GM12878 (cell line): ENCODE measurements at regions not wholly inside any gene's neighbourhood (a gene's known extent, or its start where the extent isn't known, plus 50 kb on each side); places are given as distances from the start of the nearest gene placed in this dataset.

Experiments
- ATAC-seq: fragments of 200-7000 bp; cut with Tn5 transposase; 3 replicates; pipeline ENCODE4 v1.9.1; 2020; ENCODE audit warnings: mild to moderate bottlenecking, moderate library complexity
- BruUV-seq: library from RNA; stranded (reverse); fragments of 400-500 nt; replicated peaks from 2 replicates; lab custom pipeline; 2021; lab: Mats Ljungman, UMichigan
- CTCF ChIA-PET: fragments of 300-600 bp; sonication (Branson Sonifier 250); formaldehyde crosslinking; extraction: SDS; loops from one replicate; lab custom pipeline; 2021; ENCODE audit warnings: inconsistent platforms; lab: Yijun Ruan, JAX
- POLR2A ChIA-PET: fragments of 350-600 bp; formaldehyde crosslinking; extraction: SDS; loops from one replicate; lab custom pipeline; 2021; ENCODE audit warnings: inconsistent platforms; lab: Charles Lee
- RAD21 ChIA-PET: fragments of 300-600 bp; sonication (Branson Sonifier 250); formaldehyde crosslinking; loops from one replicate; lab custom pipeline; 2023; ENCODE audit warnings: antibody characterized with exemption; ENCODE audit not compliant: unreplicated experiment; lab: Charles Lee
- SMC1A ChIA-PET: fragments of 300-600 bp; sonication (Branson Sonifier 250); formaldehyde crosslinking; loops from one replicate; lab custom pipeline; 2023; ENCODE audit not compliant: unreplicated experiment, uncharacterized antibody; lab: Charles Lee
- DNase-seq: peaks from one replicate; pipeline ENCODE4 v3.0.0-alpha.2; 2011; ENCODE audit warnings: low read depth, low spot score
- FAIRE-seq: peaks from 3 replicates; lab custom pipeline; 2011; peaks lifted over from hg19 to GRCh38; lab: Jason Lieb, UNC
- H2AFZ ChIP-seq: 2 replicates; pipeline ENCODE4 v1.6.0; 2011; ENCODE audit warnings: low read depth, low read length, control low read depth; ENCODE audit not compliant: control insufficient read depth
- H3K27ac ChIP-seq: 2 replicates; pipeline ENCODE4 v1.5.1; 2011; ENCODE audit warnings: control low read depth; ENCODE audit not compliant: control insufficient read depth, insufficient read depth
- H3K27me3 ChIP-seq, 2 experiments: replicated peaks in 1 of 2; 2 replicates each; pipeline versions ENCODE4 v1.6.0 to v1.6.1; 2011; ENCODE audit warnings: low read length in 1 of 2; ENCODE audit not compliant: control insufficient read depth in 2 of 2, insufficient read depth in 2 of 2
- H3K36me3 ChIP-seq, 2 experiments: 2 replicates each; pipeline ENCODE4 v1.5.1; 2011; ENCODE audit warnings: low read length in 1 of 2; ENCODE audit not compliant: control insufficient read depth in 2 of 2, insufficient read depth in 2 of 2
- H3K4me1 ChIP-seq: 2 replicates; pipeline ENCODE4 v1.6.1; 2011; ENCODE audit warnings: mild to moderate bottlenecking, low read length, moderate library complexity, mixed read lengths; ENCODE audit not compliant: control insufficient read depth, insufficient read depth
- H3K4me2 ChIP-seq: 2 replicates; pipeline ENCODE4 v1.6.0; 2011; ENCODE audit warnings: control low read depth; ENCODE audit not compliant: control insufficient read depth, insufficient read depth
- H3K4me3 ChIP-seq: fragments of 200-600 bp; sonication (generic); 2 replicates; pipeline ENCODE4 v1.5.1; 2016
- H3K79me2 ChIP-seq: 2 replicates; pipeline ENCODE4 v1.6.0; 2011; ENCODE audit warnings: low read length; ENCODE audit not compliant: control insufficient read depth, insufficient read depth
- H3K9ac ChIP-seq: 2 replicates; pipeline ENCODE4 v1.8.0; 2011; ENCODE audit warnings: low read length, control low read depth, mixed read lengths; ENCODE audit not compliant: control insufficient read depth, insufficient read depth
- H3K9me3 ChIP-seq: replicated peaks from 3 replicates; pipeline ENCODE4 v1.5.1; 2011; ENCODE audit warnings: mild to moderate bottlenecking, low read length; ENCODE audit not compliant: control insufficient read depth, insufficient read depth
- H4K20me1 ChIP-seq: 2 replicates; pipeline ENCODE4 v1.6.0; 2011; ENCODE audit not compliant: control insufficient read depth, insufficient read depth
- ATF7 ChIP-seq: fragments of 450-650 bp; IDR thresholded peaks from 2 replicates; pipeline ENCODE4 v1.6.1; 2016; ENCODE audit warnings: low read depth, mild to moderate bottlenecking
- BRCA1 ChIP-seq: IDR thresholded peaks from 2 replicates; pipeline ENCODE4 v1.6.1; 2011; ENCODE audit warnings: low read depth, low read length, improper control_type of control experiment
- JUND ChIP-seq: IDR thresholded peaks from 2 replicates; pipeline ENCODE4 v1.6.1; 2012; ENCODE audit warnings: low read depth, mild to moderate bottlenecking, low read length, improper control_type of control experiment, moderate library complexity
- NFYB ChIP-seq: IDR thresholded peaks from 2 replicates; pipeline ENCODE4 v1.6.1; 2011; ENCODE audit warnings: low read depth, mild to moderate bottlenecking, low read length, improper control_type of control experiment, moderate library complexity; ENCODE audit not compliant: insufficient read depth
- PAX8 ChIP-seq: fragments of 450-650 bp; IDR thresholded peaks from 2 replicates; pipeline ENCODE4 v1.6.1; 2017; ENCODE audit warnings: mild to moderate bottlenecking, moderate library complexity
- POU2F2 ChIP-seq: IDR thresholded peaks from 3 replicates; pipeline ENCODE4 v1.6.1; 2011; ENCODE audit warnings: low read depth, mild to moderate bottlenecking, low read length, borderline replicate concordance
- SREBF2 ChIP-seq: IDR thresholded peaks from 2 replicates; pipeline ENCODE4 v1.6.1; 2012; ENCODE audit warnings: mild to moderate bottlenecking, low read length
- SUZ12 ChIP-seq: fragments of 200-600 bp; sonication (generic); IDR thresholded peaks from one replicate; pipeline ENCODE4 v1.6.1; 2018; ENCODE audit warnings: antibody characterized with exemption, mild to moderate bottlenecking; ENCODE audit not compliant: unreplicated experiment
- TARDBP ChIP-seq: IDR thresholded peaks from 2 replicates; pipeline ENCODE4 v1.6.1; 2016; ENCODE audit warnings: borderline replicate concordance
- in situ Hi-C: fragments of 300-500 bp; cut with MboI; formaldehyde crosslinking; loops from 9 replicates; pipeline ENCODE4 v1.14.3; 2018; ENCODE audit warnings: mixed read lengths
- intact Hi-C: fragments of 100-400 bp; cut with micrococcal nuclease; formaldehyde crosslinking; loops from one replicate; pipeline ENCODE4 v1.14.2; 2022; ENCODE audit not compliant: unreplicated experiment
- TF ChIP-seq, protein P1 (sequence below): fragments of 450-650 bp; IDR thresholded peaks from 2 replicates; pipeline ENCODE4 v1.6.1; 2017; ENCODE audit warnings: mild to moderate bottlenecking, moderate library complexity

DNA sequence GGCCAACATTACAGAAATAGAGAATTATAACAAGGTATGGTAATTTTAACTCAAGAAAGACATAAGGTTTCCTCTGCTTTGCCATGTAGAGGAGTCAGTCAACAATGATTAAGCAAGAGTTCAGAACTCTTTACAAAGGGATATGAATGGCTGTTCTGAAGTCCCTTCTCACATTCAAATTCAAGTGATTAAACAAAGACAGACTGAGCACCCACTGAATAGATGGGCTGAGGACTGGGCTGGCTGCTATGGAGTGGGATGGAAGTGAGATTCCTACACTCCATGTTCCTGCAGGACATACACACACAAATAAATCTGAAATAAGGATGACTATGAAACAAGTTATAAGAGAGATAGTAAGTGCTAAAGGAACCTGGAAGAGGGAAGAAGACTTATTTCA, 199.0 kb upstream of the GRIP1 start:
- ChIA-PET RAD21 (no interaction called here), CTCF (interaction anchor here (1.0 kb wide), 1 partner anchor 19 kb away, joined by 3 read pairs; no protein-coding TSS in a partner anchor), POLR2A (no interaction called here), SMC1A (no interaction called here)
- no peaks in the 10 kb centered on the region for H3K4me1 ChIP-seq
- FAIRE-seq: no peak
- no peak overlapping the region for H3K4me3 ChIP-seq
- in situ Hi-C loops (no loop called here), intact Hi-C loops (no loop called here)
- H3K79me2 ChIP-seq: no peaks in the 10 kb centered on the region
- no TSS peak for BruUV-seq
- TF ChIP-seq TARDBP: no peak
- no peak for TF ChIP-seq SUZ12
- no peak for TF ChIP-seq SREBF2
- no peak for TF ChIP-seq PAX8
- TF ChIP-seq NFYB: no peak
- TF ChIP-seq JUND: no peak
- TF ChIP-seq ATF7: no peak
- no peak for TF ChIP-seq POU2F2
- TF ChIP-seq, protein P1, sequence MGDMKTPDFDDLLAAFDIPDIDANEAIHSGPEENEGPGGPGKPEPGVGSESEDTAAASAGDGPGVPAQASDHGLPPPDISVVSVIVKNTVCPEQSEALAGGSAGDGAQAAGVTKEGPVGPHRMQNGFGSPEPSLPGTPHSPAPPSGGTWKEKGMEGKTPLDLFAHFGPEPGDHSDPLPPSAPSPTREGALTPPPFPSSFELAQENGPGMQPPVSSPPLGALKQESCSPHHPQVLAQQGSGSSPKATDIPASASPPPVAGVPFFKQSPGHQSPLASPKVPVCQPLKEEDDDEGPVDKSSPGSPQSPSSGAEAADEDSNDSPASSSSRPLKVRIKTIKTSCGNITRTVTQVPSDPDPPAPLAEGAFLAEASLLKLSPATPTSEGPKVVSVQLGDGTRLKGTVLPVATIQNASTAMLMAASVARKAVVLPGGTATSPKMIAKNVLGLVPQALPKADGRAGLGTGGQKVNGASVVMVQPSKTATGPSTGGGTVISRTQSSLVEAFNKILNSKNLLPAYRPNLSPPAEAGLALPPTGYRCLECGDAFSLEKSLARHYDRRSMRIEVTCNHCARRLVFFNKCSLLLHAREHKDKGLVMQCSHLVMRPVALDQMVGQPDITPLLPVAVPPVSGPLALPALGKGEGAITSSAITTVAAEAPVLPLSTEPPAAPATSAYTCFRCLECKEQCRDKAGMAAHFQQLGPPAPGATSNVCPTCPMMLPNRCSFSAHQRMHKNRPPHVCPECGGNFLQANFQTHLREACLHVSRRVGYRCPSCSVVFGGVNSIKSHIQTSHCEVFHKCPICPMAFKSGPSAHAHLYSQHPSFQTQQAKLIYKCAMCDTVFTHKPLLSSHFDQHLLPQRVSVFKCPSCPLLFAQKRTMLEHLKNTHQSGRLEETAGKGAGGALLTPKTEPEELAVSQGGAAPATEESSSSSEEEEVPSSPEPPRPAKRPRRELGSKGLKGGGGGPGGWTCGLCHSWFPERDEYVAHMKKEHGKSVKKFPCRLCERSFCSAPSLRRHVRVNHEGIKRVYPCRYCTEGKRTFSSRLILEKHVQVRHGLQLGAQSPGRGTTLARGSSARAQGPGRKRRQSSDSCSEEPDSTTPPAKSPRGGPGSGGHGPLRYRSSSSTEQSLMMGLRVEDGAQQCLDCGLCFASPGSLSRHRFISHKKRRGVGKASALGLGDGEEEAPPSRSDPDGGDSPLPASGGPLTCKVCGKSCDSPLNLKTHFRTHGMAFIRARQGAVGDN: no peak
- no peak for TF ChIP-seq BRCA1
- H3K36me3 ChIP-seq: no peaks in the 10 kb centered on the region
- H2AFZ ChIP-seq: no peak overlapping the region
- DNase-seq: no peak
- H3K27ac ChIP-seq: no peak overlapping the region
- no peak overlapping the region for H3K9ac ChIP-seq
- no peaks in the 10 kb centered on the region for H3K27me3 ChIP-seq
- no peak for ATAC-seq
- H3K4me2 ChIP-seq: no peak overlapping the region
- H3K9me3 ChIP-seq: no peaks in the 10 kb centered on the region
- H4K20me1 ChIP-seq: no peaks in the 10 kb centered on the region
